ENCODE measurements at regions not wholly inside any gene's neighbourhood (a gene's known extent, or its start where the extent isn't known, plus 50 kb on each side); places are given as distances from the start of the nearest gene placed in this dataset.
"Not testable (repeated sequence)": the region's sequence is repeated elsewhere in the genome, so short reads cannot be mapped to it uniquely, and the experiment has no call there.

GRCh38 chr12:17132336-17132735, 526.4 kb upstream of the LMO3 start:
- Histone ChIP-seq H3K27me3 (ENCODE audit: control insufficient read depth in 2 of 2, insufficient read depth in 2 of 2, low read length in 2 of 2) (no peaks in the 10 kb centered on the region), H3K4me2 (ENCODE audit: insufficient read depth, low read length) (no peak overlapping the region), H3K36me3 (ENCODE audit: control insufficient read depth, insufficient read depth, low read length) (no peaks in the 10 kb centered on the region), H3K27ac (ENCODE audit: extremely low read depth, low read depth, low read length) (no peak overlapping the region), H3K9ac (ENCODE audit: insufficient read depth in 1 of 2, low read depth in 2 of 2, low read length in 2 of 2) (no peak overlapping the region), H2AFZ (ENCODE audit: low read depth, low read length) (no peak overlapping the region), H3K9me3 (replicated peaks; ENCODE audit: control insufficient read depth, insufficient read depth, low read depth, low read length) (no peaks in the 10 kb centered on the region), H3K4me1 (replicated peaks in 1 of 2; ENCODE audit: control insufficient read depth in 2 of 2, insufficient read depth in 2 of 2, low read length in 2 of 2) (no peaks in the 10 kb centered on the region), H4K20me1 (replicated peaks; ENCODE audit: control insufficient read depth, insufficient read depth, low read length) (no peaks in the 10 kb centered on the region), H3K79me2 (ENCODE audit: control insufficient read depth, insufficient read depth, low read length) (no peaks in the 10 kb centered on the region), H3K9me1 (ENCODE audit: control insufficient read depth, insufficient read depth, low read length) (no peaks in the 10 kb centered on the region), H3K4me3 (no peak overlapping the region)
- ATAC-seq (no peak), DNase-seq (ENCODE audit: extremely low read depth in 1 of 4, low spot score in 3 of 4) (no peak), FAIRE-seq (no peak)
- ChIA-PET POLR2A (no interaction called here), CTCF (ENCODE audit: low intra/inter-chr PET ratio) (no interaction called here)
- in situ Hi-C loops (cut with MboI) = no loop called here
- BruUV-seq (replicated peaks) = no TSS peak
- WGBS (ENCODE audit: insufficient coverage, low coverage, missing lambda C conversion rate) = 0% methylated on average over 4 of the region's 4 CpGs
- intact Hi-C loops (cut with micrococcal nuclease) = no loop called here
- TF ChIP-seq NCOA1 (IDR thresholded peaks at IDR 0.05; ENCODE audit: low read depth) (no peak), ATF2 (CRISPR knock-in tag; IDR thresholded peaks at IDR 0.05) (no peak), RBFOX2 (IDR thresholded peaks at IDR 0.05; ENCODE audit: low read depth, low read length) (no peak), KLF16 (IDR thresholded peaks at IDR 0.05) (no peak), ZNF444 (CRISPR knock-in tag; IDR thresholded peaks at IDR 0.05) (no peak), BDP1 (IDR thresholded peaks at IDR 0.05; ENCODE audit: insufficient read depth, insufficient read length) (no peak), ILF3 (IDR thresholded peaks at IDR 0.05; ENCODE audit: borderline replicate concordance) (no peak), SREBF1 (IDR thresholded peaks at IDR 0.05; ENCODE audit: borderline replicate concordance, low read depth, low read length) (no peak), TSC22D4 (tag; IDR thresholded peaks at IDR 0.05) (no peak), ATF7 (IDR thresholded peaks at IDR 0.05) (no peak)
- TF ChIP-seq, protein P1, sequence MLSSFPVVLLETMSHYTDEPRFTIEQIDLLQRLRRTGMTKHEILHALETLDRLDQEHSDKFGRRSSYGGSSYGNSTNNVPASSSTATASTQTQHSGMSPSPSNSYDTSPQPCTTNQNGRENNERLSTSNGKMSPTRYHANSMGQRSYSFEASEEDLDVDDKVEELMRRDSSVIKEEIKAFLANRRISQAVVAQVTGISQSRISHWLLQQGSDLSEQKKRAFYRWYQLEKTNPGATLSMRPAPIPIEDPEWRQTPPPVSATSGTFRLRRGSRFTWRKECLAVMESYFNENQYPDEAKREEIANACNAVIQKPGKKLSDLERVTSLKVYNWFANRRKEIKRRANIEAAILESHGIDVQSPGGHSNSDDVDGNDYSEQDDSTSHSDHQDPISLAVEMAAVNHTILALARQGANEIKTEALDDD (IDR thresholded peaks at IDR 0.05) = no peak
- TF ChIP-seq, protein P2, sequence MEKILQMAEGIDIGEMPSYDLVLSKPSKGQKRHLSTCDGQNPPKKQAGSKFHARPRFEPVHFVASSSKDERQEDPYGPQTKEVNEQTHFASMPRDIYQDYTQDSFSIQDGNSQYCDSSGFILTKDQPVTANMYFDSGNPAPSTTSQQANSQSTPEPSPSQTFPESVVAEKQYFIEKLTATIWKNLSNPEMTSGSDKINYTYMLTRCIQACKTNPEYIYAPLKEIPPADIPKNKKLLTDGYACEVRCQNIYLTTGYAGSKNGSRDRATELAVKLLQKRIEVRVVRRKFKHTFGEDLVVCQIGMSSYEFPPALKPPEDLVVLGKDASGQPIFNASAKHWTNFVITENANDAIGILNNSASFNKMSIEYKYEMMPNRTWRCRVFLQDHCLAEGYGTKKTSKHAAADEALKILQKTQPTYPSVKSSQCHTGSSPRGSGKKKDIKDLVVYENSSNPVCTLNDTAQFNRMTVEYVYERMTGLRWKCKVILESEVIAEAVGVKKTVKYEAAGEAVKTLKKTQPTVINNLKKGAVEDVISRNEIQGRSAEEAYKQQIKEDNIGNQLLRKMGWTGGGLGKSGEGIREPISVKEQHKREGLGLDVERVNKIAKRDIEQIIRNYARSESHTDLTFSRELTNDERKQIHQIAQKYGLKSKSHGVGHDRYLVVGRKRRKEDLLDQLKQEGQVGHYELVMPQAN (IDR thresholded peaks at IDR 0.05; ENCODE audit: borderline replicate concordance) = no peak

DNA sequence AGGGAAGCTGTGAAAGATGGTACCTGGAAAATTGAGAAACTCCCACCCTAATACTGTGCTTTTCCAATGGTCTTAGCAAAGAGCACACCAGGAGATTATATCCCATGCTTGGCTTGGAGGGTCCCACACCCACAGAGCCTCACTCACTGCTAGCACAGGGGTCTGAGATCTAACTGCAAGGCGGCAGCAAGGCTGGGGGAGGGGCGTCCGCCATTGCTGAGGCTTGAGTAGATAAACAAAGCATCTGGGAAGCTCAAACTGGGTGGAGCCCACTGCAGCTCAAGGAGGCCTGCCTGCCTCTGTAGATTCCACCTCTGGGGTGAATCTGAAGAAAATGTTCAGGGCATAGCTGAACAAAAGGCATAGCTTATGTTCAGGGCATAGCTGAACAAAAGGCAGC, 510.6 kb upstream of the LMO3 start:
- BruUV-seq (replicated peaks); H3K9ac ChIP-seq (ENCODE audit: insufficient read depth in 1 of 2, low read depth in 2 of 2, low read length in 2 of 2); H2AFZ ChIP-seq (ENCODE audit: low read depth, low read length); DNase-seq (ENCODE audit: extremely low read depth in 1 of 4, low spot score in 3 of 4); H4K20me1 ChIP-seq (replicated peaks; ENCODE audit: control insufficient read depth, insufficient read depth, low read length); H3K4me2 ChIP-seq (ENCODE audit: insufficient read depth, low read length); H3K36me3 ChIP-seq (ENCODE audit: control insufficient read depth, insufficient read depth, low read length); POLR2A ChIA-PET; H3K9me3 ChIP-seq (replicated peaks; ENCODE audit: control insufficient read depth, insufficient read depth, low read depth, low read length); H3K4me3 ChIP-seq; ATAC-seq; CTCF ChIA-PET (ENCODE audit: low intra/inter-chr PET ratio); H3K27ac ChIP-seq (ENCODE audit: extremely low read depth, low read depth, low read length); FAIRE-seq; intact Hi-C loops (cut with micrococcal nuclease); in situ Hi-C loops (cut with MboI); H3K4me1 ChIP-seq (replicated peaks in 1 of 2; ENCODE audit: control insufficient read depth in 2 of 2, insufficient read depth in 2 of 2, low read length in 2 of 2); H3K9me1 ChIP-seq (ENCODE audit: control insufficient read depth, insufficient read depth, low read length); H3K79me2 ChIP-seq (ENCODE audit: control insufficient read depth, insufficient read depth, low read length); H3K27me3 ChIP-seq (ENCODE audit: control insufficient read depth in 2 of 2, insufficient read depth in 2 of 2, low read length in 2 of 2): not testable (repeated sequence)
- whole genome bisulfite sequencing (ENCODE audit: insufficient coverage, low coverage, missing lambda C conversion rate) = 4% methylated on average over 3 of the region's 3 CpGs

Data from K562 (cell line).